ENCODE measurements at regions not wholly inside any gene's neighbourhood (a gene's known extent, or its start where the extent isn't known, plus 50 kb on each side); places are given as distances from the start of the nearest gene placed in this dataset.

GRCh38 chr3:106129939-106130338 lies 261.1 kb upstream of the CBLB start:
- H3K9me3 ChIP-seq (ENCODE audit: low read depth): no peaks in the 10 kb centered on the region
- H3K4me1 ChIP-seq: peaks cover 30% of the 10 kb centered on the region
- H3K4me1 Mint-ChIP-seq: peaks cover 39% of the 10 kb centered on the region
- no peaks in the 10 kb centered on the region for H3K79me2 ChIP-seq (ENCODE audit: low read depth)
- no peaks in the 10 kb centered on the region for H3K27me3 ChIP-seq
- no peaks in the 10 kb centered on the region for H4K20me1 ChIP-seq (ENCODE audit: low read depth)
- H3K9me3 Mint-ChIP-seq: peaks cover 10% of the 10 kb centered on the region
- no peak overlapping the region for H3K4me3 Mint-ChIP-seq
- no peak overlapping the region for H2AFZ ChIP-seq (replicated peaks)
- H3K27me3 Mint-ChIP-seq (ENCODE audit: insufficient read depth, low read depth): peaks cover 3% of the 10 kb centered on the region
- peak overlapping the region; percentile 90 for H3K27ac Mint-ChIP-seq
- H3K9ac ChIP-seq: no peak overlapping the region
- DNase-seq (ENCODE audit: low spot score): no peak
- H3F3A ChIP-seq (ENCODE audit: low read depth): no peaks in the 10 kb centered on the region
- no peaks in the 10 kb centered on the region for H3K36me3 ChIP-seq
- H3K4me2 ChIP-seq: no peak overlapping the region
- H3K4me3 ChIP-seq: no peak overlapping the region
- peaks cover 2% of the 10 kb centered on the region for H3K36me3 Mint-ChIP-seq
- TF ChIP-seq EZH2phosphoT487 (IDR thresholded peaks at IDR 0.05) (no peak), EZH2 (IDR thresholded peaks at IDR 0.05) (no peak), CTCF (IDR thresholded peaks at IDR 0.05) (no peak)
- no peak overlapping the region for H3K27ac ChIP-seq

DNA sequence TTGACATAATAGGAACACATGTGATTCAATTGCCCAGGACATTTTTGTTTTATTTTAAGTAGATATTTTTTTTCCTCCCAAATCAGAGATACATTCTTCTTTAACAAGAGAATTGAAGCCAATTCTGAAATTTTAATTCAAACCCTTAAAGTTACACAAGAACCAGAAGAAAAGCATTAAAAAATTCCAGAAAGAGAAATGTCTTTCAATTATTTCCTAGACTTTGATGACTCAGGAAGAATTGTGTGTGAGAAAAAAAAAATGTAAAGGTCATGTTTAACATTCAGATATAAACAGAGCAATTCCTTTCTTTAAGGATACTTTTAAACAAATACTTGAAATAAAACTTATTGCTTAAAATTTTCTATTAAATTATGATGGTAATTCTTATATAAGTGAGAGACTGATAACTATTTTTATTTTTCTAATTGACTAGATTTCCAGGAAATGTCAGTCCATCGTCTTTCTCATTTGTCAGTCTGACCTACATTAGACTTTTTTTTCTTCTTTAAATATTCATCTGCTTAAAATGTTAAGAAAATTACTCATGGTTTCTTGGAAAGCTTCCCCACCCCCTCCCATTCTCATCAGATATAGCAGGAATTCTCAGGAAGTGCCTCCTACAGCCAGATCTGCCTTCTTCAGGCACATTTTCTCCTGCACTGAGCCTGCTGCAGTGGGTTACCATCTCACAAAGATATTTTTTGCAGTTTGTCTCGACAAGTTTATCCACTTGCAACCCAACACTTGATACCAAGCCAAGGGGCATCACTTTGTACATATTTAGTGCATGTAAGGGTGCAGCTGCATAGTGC lies 261.8 kb upstream of the CBLB start:
- Histone ChIP-seq H3K36me3 (no peaks in the 10 kb centered on the region), H3K9me3 (ENCODE audit: low read depth) (no peaks in the 10 kb centered on the region), H3F3A (ENCODE audit: low read depth) (no peaks in the 10 kb centered on the region), H3K4me1 (peaks cover 30% of the 10 kb centered on the region), H4K20me1 (ENCODE audit: low read depth) (no peaks in the 10 kb centered on the region), H3K9ac (no peak overlapping the region), H3K4me2 (peak overlapping the region; percentile 5), H3K4me3 (no peak overlapping the region), H2AFZ (replicated peaks) (peak overlapping the region; percentile 98), H3K27me3 (no peaks in the 10 kb centered on the region), H3K79me2 (ENCODE audit: low read depth) (no peaks in the 10 kb centered on the region), H3K27ac (no peak overlapping the region)
- TF ChIP-seq EZH2 (IDR thresholded peaks at IDR 0.05): no peak
- TF ChIP-seq CTCF (IDR thresholded peaks at IDR 0.05): no peak
- TF ChIP-seq EZH2phosphoT487 (IDR thresholded peaks at IDR 0.05): no peak
- no peak for DNase-seq (ENCODE audit: low spot score)
- Mint-ChIP-seq H3K27me3 (ENCODE audit: insufficient read depth, low read depth) (peaks cover 3% of the 10 kb centered on the region), H3K36me3 (peaks cover 2% of the 10 kb centered on the region), H3K9me3 (peaks cover 10% of the 10 kb centered on the region), H3K4me1 (peaks cover 39% of the 10 kb centered on the region), H3K4me3 (peak overlapping the region; percentile 75), H3K27ac (peak overlapping the region; percentile 99)

DNA sequence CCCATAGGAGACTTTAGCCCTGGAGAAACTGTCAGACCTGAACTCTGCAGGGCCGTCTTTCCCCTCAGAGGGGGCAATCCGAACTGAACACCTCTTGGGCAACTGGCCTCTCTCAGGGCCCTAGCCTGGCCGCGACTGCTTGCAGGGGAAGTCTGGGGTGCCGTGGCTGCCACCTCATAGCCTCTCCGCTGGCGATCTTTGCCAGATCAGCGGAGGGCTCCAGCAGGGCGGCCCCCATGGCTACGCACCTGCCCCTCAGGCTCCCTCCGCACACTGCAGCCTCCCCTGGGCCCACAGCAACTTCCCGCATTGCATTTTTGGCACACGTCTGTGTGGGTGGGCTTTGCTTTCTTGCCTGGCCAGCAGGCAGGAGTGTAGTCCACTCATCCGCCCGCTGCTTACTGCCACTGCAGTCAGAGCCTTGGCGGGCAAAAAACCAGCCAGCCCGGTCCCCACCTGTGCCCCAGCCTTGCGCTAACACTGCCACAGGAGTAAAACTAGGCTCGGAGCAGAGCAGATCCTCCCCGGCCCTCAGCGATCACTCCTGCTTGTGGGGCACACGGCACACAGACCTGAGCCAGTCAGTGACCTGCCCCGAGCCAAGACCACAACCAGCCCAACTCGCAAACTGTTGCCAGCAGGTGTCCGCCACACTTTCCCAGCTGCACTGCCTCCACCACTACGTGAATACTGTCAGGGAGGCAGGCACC lies 266.8 kb upstream of the CBLB start:
- Histone ChIP-seq H3F3A (ENCODE audit: low read depth) (no peaks in the 10 kb centered on the region), H3K9me3 (ENCODE audit: low read depth) (no peaks in the 10 kb centered on the region), H3K9ac (no peak overlapping the region), H3K4me3 (no peak overlapping the region), H3K27ac (no peak overlapping the region), H3K27me3 (no peaks in the 10 kb centered on the region), H4K20me1 (ENCODE audit: low read depth) (no peaks in the 10 kb centered on the region), H3K79me2 (ENCODE audit: low read depth) (no peaks in the 10 kb centered on the region), H3K4me2 (no peak overlapping the region), H2AFZ (replicated peaks) (no peak overlapping the region), H3K4me1 (peaks cover 28% of the 10 kb centered on the region), H3K36me3 (no peaks in the 10 kb centered on the region)
- H3K4me1 Mint-ChIP-seq: peaks cover 43% of the 10 kb centered on the region
- TF ChIP-seq EZH2phosphoT487 (IDR thresholded peaks at IDR 0.05) (no peak), CTCF (IDR thresholded peaks at IDR 0.05) (no peak), EZH2 (IDR thresholded peaks at IDR 0.05) (no peak)
- H3K27ac Mint-ChIP-seq: no peak overlapping the region
- peaks cover 14% of the 10 kb centered on the region for H3K9me3 Mint-ChIP-seq
- H3K27me3 Mint-ChIP-seq (ENCODE audit: insufficient read depth, low read depth): no peaks in the 10 kb centered on the region
- DNase-seq (ENCODE audit: low spot score): no peak
- no peak overlapping the region for H3K4me3 Mint-ChIP-seq
- H3K36me3 Mint-ChIP-seq: peaks cover 2% of the 10 kb centered on the region

All from neural progenitor cell (in vitro differentiated cells).